Neural cell (in vitro differentiated cells): ENCODE measurements at regions not wholly inside any gene's neighbourhood (a gene's known extent, or its start where the extent isn't known, plus 50 kb on each side); places are given as distances from the start of the nearest gene placed in this dataset.

Experiments used
- CTCF ChIP-seq: fragments of 450-650 bp; IDR thresholded peaks from 2 replicates; pipeline ENCODE4 v1.5.1; 2014; ENCODE audit warnings: antibody characterized with exemption, mild to moderate bottlenecking, moderate library complexity; ENCODE audit not compliant: poor library complexity, severe bottlenecking
- EP300 ChIP-seq: fragments of 450-650 bp; conservative IDR thresholded peaks from 2 replicates; pipeline ENCODE4 v1.6.1; 2014; ENCODE audit warnings: antibody characterized with exemption, mild to moderate bottlenecking, moderate library complexity; ENCODE audit not compliant: poor library complexity, severe bottlenecking
- EZH2 ChIP-seq: fragments of 200-600, 300-800 bp; shearing (Covaris generic), sonication (generic); IDR thresholded peaks from 2 replicates; pipeline ENCODE4 v1.6.1; 2014; ENCODE audit warnings: antibody characterized with exemption, low read length, borderline replicate concordance, mild to moderate bottlenecking; ENCODE audit not compliant: insufficient read depth, poor library complexity, severe bottlenecking
- POLR2AphosphoS5 ChIP-seq: IDR thresholded peaks from 2 replicates; pipeline ENCODE4 v1.6.1; 2012
- RAD21 ChIP-seq: fragments of 450-650 bp; conservative IDR thresholded peaks from 2 replicates; pipeline ENCODE4 v1.6.1; 2014; ENCODE audit warnings: antibody characterized with exemption, mild to moderate bottlenecking, moderate library complexity
- REST ChIP-seq: IDR thresholded peaks from 2 replicates; pipeline ENCODE4 v1.6.1; 2012; ENCODE audit warnings: borderline replicate concordance
- TAF1 ChIP-seq: IDR thresholded peaks from 2 replicates; pipeline ENCODE4 v1.6.1; 2012; ENCODE audit warnings: low read depth

- TF ChIP-seq EZH2 (no peak), EP300 (no peak), RAD21 (no peak), CTCF (no peak), TAF1 (no peak), REST (no peak), POLR2AphosphoS5 (no peak)
Observed at GRCh38 chr2:150674283-150674682, 186.8 kb upstream of the RND3 start.
